Gastroesophageal sphincter (tissue), 3 donors: ENCODE measurements at regions not wholly inside any gene's neighbourhood (a gene's known extent, or its start where the extent isn't known, plus 50 kb on each side); places are given as distances from the start of the nearest gene placed in this dataset.

ENCODE experiments used
- EP300 ChIP-seq: sonication (generic); formaldehyde crosslinking; IDR thresholded peaks from one replicate; pipeline ENCODE4 v1.6.1; 2017; ENCODE audit warnings: antibody characterized with exemption, mild to moderate bottlenecking
- POLR2A ChIP-seq, 2 donors: fragments of 450-650 bp; IDR thresholded peaks; one replicate each; pipeline ENCODE4 v1.6.1; 2017; ENCODE audit warnings: antibody characterized with exemption in 2 of 2, mild to moderate bottlenecking in 2 of 2, moderate library complexity in 1 of 2
- POLR2AphosphoS5 ChIP-seq: sonication (generic); formaldehyde crosslinking; IDR thresholded peaks from one replicate; pipeline ENCODE4 v1.6.1; 2017; ENCODE audit warnings: antibody characterized with exemption
- TF ChIP-seq, protein P1 (sequence below), 4 experiments: fragments of 200-600 bp in 2 of 4; fragments of 450-650 bp in 2 of 4; sonication (generic) in 1 of 4; IDR thresholded peaks; one replicate each; pipeline ENCODE4 v1.5.1; 2017 to 2019; ENCODE audit warnings: antibody characterized with exemption in 4 of 4, mild to moderate bottlenecking in 2 of 4, moderate library complexity in 2 of 4

DNA sequence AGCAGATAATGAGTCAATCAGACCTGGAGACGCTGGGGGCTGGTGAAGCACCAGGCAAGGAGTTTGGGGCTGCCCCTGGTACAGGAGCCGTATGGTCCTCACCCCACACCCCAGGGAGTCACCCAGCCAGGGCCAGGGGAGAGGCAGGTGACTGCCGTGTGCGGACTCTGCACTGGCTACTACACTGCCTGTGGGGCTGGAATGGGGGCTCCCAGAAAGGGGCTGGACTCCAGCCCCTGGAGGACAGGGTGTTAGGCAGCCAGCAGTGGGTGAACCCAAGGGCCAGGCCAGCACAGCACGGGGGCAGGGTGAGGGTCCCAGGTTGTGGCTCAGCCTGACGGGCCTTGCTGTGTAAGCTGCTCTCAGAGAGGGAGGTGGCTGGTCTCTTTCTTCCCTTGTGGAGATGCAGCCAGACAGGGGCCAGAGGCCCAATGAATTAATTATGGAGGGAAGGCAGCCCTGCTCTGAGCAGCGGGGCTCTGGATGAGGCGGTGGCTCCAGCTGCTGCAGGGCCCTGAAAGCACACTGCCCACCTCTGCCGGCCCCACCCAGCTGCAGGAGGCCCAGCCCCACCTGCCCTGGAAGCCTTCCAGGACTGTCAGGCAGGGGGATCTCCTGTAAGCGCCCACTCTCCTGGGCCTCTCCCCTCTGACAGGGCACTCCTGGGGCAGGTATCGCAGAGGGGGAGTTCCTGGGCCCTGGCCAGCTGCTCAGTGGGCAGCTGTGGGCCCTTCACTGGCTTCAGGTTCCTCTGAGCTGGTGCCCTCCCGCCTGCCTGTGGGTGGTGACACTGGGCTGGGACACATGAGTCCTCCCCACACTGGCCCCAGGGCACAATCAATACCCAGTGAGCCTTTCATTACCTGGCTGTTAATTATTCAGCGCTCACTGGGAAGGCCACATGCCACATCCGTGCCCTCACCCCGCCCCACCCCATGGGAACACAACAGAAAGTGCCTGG lies 142.5 kb upstream of the C14orf180 start:
- TF ChIP-seq, protein P1, sequence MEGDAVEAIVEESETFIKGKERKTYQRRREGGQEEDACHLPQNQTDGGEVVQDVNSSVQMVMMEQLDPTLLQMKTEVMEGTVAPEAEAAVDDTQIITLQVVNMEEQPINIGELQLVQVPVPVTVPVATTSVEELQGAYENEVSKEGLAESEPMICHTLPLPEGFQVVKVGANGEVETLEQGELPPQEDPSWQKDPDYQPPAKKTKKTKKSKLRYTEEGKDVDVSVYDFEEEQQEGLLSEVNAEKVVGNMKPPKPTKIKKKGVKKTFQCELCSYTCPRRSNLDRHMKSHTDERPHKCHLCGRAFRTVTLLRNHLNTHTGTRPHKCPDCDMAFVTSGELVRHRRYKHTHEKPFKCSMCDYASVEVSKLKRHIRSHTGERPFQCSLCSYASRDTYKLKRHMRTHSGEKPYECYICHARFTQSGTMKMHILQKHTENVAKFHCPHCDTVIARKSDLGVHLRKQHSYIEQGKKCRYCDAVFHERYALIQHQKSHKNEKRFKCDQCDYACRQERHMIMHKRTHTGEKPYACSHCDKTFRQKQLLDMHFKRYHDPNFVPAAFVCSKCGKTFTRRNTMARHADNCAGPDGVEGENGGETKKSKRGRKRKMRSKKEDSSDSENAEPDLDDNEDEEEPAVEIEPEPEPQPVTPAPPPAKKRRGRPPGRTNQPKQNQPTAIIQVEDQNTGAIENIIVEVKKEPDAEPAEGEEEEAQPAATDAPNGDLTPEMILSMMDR (IDR thresholded peaks at IDR 0.05), result no peak
- TF ChIP-seq POLR2A (IDR thresholded peaks at IDR 0.05) (no peak), POLR2AphosphoS5 (no peak), EP300 (no peak)
